OCI-LY1 (cell line): ENCODE measurements at regions not wholly inside any gene's neighbourhood (a gene's known extent, or its start where the extent isn't known, plus 50 kb on each side); places are given as distances from the start of the nearest gene placed in this dataset.

Experiments
- H2AFZ ChIP-seq: fragments of 200-600 bp; sonication (generic), shearing (Covaris generic); 2 replicates; pipeline ENCODE4 v1.6.0; 2014; ENCODE audit warnings: antibody characterized with exemption, mild to moderate bottlenecking, low read length
- H3F3A ChIP-seq: fragments of 200-600 bp; sonication (generic), shearing (Covaris generic); 2 replicates; pipeline ENCODE4 v1.6.0; 2014; ENCODE audit warnings: mild to moderate bottlenecking, antibody characterized with exemption, low read length, moderate library complexity; ENCODE audit not compliant: insufficient read depth
- H3K27ac ChIP-seq: fragments of 200-600 bp; sonication (generic); 2 replicates; pipeline ENCODE4 v1.5.1; 2014; ENCODE audit warnings: low read length, mixed run types, mild to moderate bottlenecking, low read depth; ENCODE audit not compliant: poor library complexity, severe bottlenecking
- H3K27me3 ChIP-seq: fragments of 200-600 bp; sonication (generic); 2 replicates; pipeline ENCODE4 v1.6.0; 2014; ENCODE audit warnings: antibody characterized with exemption, mild to moderate bottlenecking, low read length, moderate library complexity; ENCODE audit not compliant: insufficient read depth
- H3K36me3 ChIP-seq: fragments of 200-600 bp; sonication (generic); 2 replicates; pipeline ENCODE4 v1.6.1; 2014; ENCODE audit warnings: mild to moderate bottlenecking, antibody characterized with exemption, low read length, moderate library complexity, mixed read lengths; ENCODE audit not compliant: insufficient read depth
- H3K4me1 ChIP-seq: fragments of 200-600 bp; sonication (generic); 2 replicates; pipeline ENCODE4 v1.5.1; 2014; ENCODE audit warnings: mild to moderate bottlenecking, low read length, moderate library complexity; ENCODE audit not compliant: insufficient read depth, severe bottlenecking
- H3K4me2 ChIP-seq: fragments of 200-600 bp; sonication (generic), shearing (Covaris generic); 2 replicates; pipeline ENCODE4 v1.6.1; 2014; ENCODE audit warnings: low read length
- H3K4me3 ChIP-seq: fragments of 200-600 bp; sonication (generic); 2 replicates; pipeline ENCODE4 v1.5.1; 2014; ENCODE audit warnings: low read length, low read depth, mild to moderate bottlenecking, mixed read lengths; ENCODE audit not compliant: poor library complexity, severe bottlenecking
- H3K79me2 ChIP-seq: fragments of 200-600 bp; shearing (Covaris generic); 2 replicates; pipeline ENCODE4 v1.6.1; 2016; ENCODE audit warnings: mixed run types, low read length, mixed read lengths; ENCODE audit not compliant: insufficient read depth
- H3K9ac ChIP-seq: fragments of 200-600 bp; sonication (generic), shearing (Covaris generic); 2 replicates; pipeline ENCODE4 v1.6.1; 2014; ENCODE audit warnings: mild to moderate bottlenecking, low read length, mixed read lengths
- H3K9me2 ChIP-seq: fragments of 200-600 bp; sonication (generic), shearing (Covaris generic); 2 replicates; pipeline ENCODE4 v1.6.1; 2014; ENCODE audit warnings: low read depth, mild to moderate bottlenecking, low read length, mixed read lengths
- H3K9me3 ChIP-seq: fragments of 200-600 bp; shearing (Covaris generic); 2 replicates; pipeline ENCODE4 v1.6.1; 2014; ENCODE audit warnings: low read length, mixed read lengths
- H4K20me1 ChIP-seq: fragments of 200-600 bp; sonication (generic), shearing (Covaris generic); 2 replicates; pipeline ENCODE4 v1.6.0; 2016; ENCODE audit warnings: mild to moderate bottlenecking, low read length; ENCODE audit not compliant: insufficient read depth
- EZH2 ChIP-seq: fragments of 200-600 bp; sonication (generic), shearing (Covaris generic); IDR thresholded peaks from 2 replicates; pipeline ENCODE4 v1.8.0; 2017; ENCODE audit warnings: borderline replicate concordance, mixed run types, mild to moderate bottlenecking, antibody characterized with exemption, low read length, moderate library complexity, mixed read lengths
- TF ChIP-seq, protein P1 (sequence below): fragments of 200-600 bp; sonication (generic), shearing (Covaris generic); IDR thresholded peaks from 2 replicates; pipeline ENCODE4 v1.5.1; 2017; ENCODE audit warnings: mild to moderate bottlenecking, antibody characterized with exemption, low read length, moderate library complexity, mixed read lengths

DNA sequence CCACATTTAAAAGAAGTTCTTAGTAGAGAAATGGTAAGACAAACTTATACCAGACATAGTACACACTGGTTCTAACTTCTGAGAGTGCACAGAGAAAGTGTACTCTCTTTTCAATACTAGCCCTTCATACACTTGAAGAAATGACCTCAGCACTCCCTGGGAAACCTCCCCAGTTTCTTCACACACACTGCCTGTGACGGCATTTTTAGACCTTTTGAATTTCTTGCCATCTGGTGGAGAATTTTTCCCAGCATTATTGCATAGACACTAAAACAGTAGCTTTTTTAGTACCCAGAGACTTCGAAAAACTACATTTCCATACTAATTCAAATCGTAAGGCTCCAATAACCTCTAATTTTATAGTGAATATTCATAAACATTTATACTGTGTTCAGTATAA lies 341.6 kb upstream of the MAOA start:
- no peaks in the 10 kb centered on the region for H3K9me3 ChIP-seq
- no peak overlapping the region for H3K9ac ChIP-seq
- H3K4me1 ChIP-seq: peaks cover 7% of the 10 kb centered on the region
- no peak for TF ChIP-seq EZH2
- TF ChIP-seq, protein P1, sequence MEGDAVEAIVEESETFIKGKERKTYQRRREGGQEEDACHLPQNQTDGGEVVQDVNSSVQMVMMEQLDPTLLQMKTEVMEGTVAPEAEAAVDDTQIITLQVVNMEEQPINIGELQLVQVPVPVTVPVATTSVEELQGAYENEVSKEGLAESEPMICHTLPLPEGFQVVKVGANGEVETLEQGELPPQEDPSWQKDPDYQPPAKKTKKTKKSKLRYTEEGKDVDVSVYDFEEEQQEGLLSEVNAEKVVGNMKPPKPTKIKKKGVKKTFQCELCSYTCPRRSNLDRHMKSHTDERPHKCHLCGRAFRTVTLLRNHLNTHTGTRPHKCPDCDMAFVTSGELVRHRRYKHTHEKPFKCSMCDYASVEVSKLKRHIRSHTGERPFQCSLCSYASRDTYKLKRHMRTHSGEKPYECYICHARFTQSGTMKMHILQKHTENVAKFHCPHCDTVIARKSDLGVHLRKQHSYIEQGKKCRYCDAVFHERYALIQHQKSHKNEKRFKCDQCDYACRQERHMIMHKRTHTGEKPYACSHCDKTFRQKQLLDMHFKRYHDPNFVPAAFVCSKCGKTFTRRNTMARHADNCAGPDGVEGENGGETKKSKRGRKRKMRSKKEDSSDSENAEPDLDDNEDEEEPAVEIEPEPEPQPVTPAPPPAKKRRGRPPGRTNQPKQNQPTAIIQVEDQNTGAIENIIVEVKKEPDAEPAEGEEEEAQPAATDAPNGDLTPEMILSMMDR: no peak
- H3K36me3 ChIP-seq: no peaks in the 10 kb centered on the region
- H3K9me2 ChIP-seq: no peaks in the 10 kb centered on the region
- H4K20me1 ChIP-seq: no peaks in the 10 kb centered on the region
- H3K4me2 ChIP-seq: no peak overlapping the region
- no peaks in the 10 kb centered on the region for H3K27me3 ChIP-seq
- H2AFZ ChIP-seq: no peak overlapping the region
- no peak overlapping the region for H3K27ac ChIP-seq
- no peaks in the 10 kb centered on the region for H3K79me2 ChIP-seq
- no peak overlapping the region for H3K4me3 ChIP-seq
- H3F3A ChIP-seq: no peaks in the 10 kb centered on the region

DNA sequence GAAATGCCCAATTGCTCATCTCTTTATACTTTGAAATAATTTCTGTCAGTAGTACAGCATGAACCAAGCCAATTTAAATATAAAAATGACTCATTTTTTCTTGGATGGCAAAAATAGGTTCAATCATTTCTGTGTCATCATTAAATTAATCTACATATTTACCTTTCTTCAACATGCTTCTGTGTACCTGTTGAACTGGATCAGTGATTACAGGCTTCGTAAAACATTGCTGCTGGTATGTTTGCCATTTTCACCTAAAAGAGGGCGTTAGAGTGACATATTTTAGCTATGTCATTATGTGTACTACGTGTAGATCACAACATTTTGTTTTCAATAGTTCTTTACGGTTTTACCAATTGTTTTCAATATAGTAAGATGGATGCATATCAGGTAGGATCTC lies 340.5 kb upstream of the MAOA start:
- H3K9me3 ChIP-seq: no peaks in the 10 kb centered on the region
- TF ChIP-seq, protein P1: no peak
- no peak for TF ChIP-seq EZH2
- no peak overlapping the region for H3K4me3 ChIP-seq
- H3K27me3 ChIP-seq: no peaks in the 10 kb centered on the region
- H3K4me2 ChIP-seq: no peak overlapping the region
- H3K27ac ChIP-seq: no peak overlapping the region
- H3F3A ChIP-seq: no peaks in the 10 kb centered on the region
- H3K36me3 ChIP-seq: no peaks in the 10 kb centered on the region
- H3K4me1 ChIP-seq: peaks cover 7% of the 10 kb centered on the region
- peak overlapping the region; percentile 34; the same call in 1 of the 2 replicates for H2AFZ ChIP-seq
- no peak overlapping the region for H3K9ac ChIP-seq
- no peaks in the 10 kb centered on the region for H4K20me1 ChIP-seq
- no peaks in the 10 kb centered on the region for H3K79me2 ChIP-seq
- no peaks in the 10 kb centered on the region for H3K9me2 ChIP-seq

DNA sequence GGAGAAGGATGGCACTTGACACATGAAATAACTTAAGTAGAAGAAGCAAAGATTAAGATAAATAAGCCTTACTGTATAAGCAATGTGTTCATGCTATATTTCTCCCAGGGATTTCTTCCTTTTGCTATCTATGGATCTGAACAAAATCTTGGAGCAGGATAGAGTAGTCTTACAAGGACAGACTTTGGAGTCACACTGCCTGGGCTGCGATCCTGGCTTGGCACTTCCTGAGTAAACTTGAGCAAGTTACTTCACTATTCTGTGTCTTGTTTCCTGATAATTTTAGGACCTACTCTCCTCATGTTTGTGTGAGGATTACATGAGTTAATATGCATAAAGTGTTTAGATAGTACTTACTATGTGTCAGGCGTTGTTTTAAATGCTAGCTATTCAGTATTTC lies 340.0 kb upstream of the MAOA start:
- no peak overlapping the region for H3K9ac ChIP-seq
- peak overlapping the region; percentile 34; the same call in 1 of the 2 replicates for H2AFZ ChIP-seq
- H3K4me3 ChIP-seq: no peak overlapping the region
- H4K20me1 ChIP-seq: no peaks in the 10 kb centered on the region
- H3K27ac ChIP-seq: no peak overlapping the region
- H3K27me3 ChIP-seq: no peaks in the 10 kb centered on the region
- H3K4me1 ChIP-seq: peaks cover 7% of the 10 kb centered on the region
- H3F3A ChIP-seq: no peaks in the 10 kb centered on the region
- no peaks in the 10 kb centered on the region for H3K9me3 ChIP-seq
- H3K79me2 ChIP-seq: no peaks in the 10 kb centered on the region
- no peaks in the 10 kb centered on the region for H3K9me2 ChIP-seq
- H3K4me2 ChIP-seq: no peak overlapping the region
- no peaks in the 10 kb centered on the region for H3K36me3 ChIP-seq
- TF ChIP-seq, protein P1: no peak
